Caco-2 (cell line): ENCODE measurements at regions not wholly inside any gene's neighbourhood (a gene's known extent, or its start where the extent isn't known, plus 50 kb on each side); places are given as distances from the start of the nearest gene placed in this dataset.

ENCODE experiments used
- BruUV-seq: library from RNA; stranded (reverse); fragments of 400-500 nt; replicated peaks from 2 replicates; lab custom pipeline; 2021; lab: Mats Ljungman, UMichigan
- CTCF ChIA-PET: fragments of 300-600 bp; sonication (Branson Sonifier 250); formaldehyde crosslinking; loops from one replicate; lab custom pipeline; 2022; ENCODE audit warnings: antibody characterized with exemption; lab: Charles Lee
- POLR2A ChIA-PET: fragments of 300-600 bp; sonication (Branson Sonifier 250); formaldehyde crosslinking; loops from one replicate; lab custom pipeline; 2022; ENCODE audit warnings: antibody characterized with exemption; lab: Charles Lee
- DNase-seq, 2 experiments: peaks; one replicate each; pipeline versions ENCODE4 v3.0.0 to v3.0.0-alpha.2; 2020 to 2022
- H3K27me3 ChIP-seq: replicated peaks from 2 replicates; pipeline ENCODE4 v1.6.0; 2011; ENCODE audit warnings: low read length; ENCODE audit not compliant: control insufficient read depth, insufficient read depth
- H3K36me3 ChIP-seq: 2 replicates; pipeline ENCODE4 v1.5.1; 2011; ENCODE audit warnings: low read length; ENCODE audit not compliant: control insufficient read depth, insufficient read depth
- H3K4me1 ChIP-seq: fragments of 250-450 bp; sonication (Bioruptor Pico); 2 replicates; pipeline ENCODE4 v1.5.1; 2020; ENCODE audit warnings: mild to moderate bottlenecking
- H3K4me3 ChIP-seq: 2 replicates; pipeline ENCODE4 v1.5.1; 2011; ENCODE audit warnings: low read depth, mild to moderate bottlenecking, control low read depth, low read length
- H3K9me3 ChIP-seq: fragments of 250-450 bp; sonication (Bioruptor Pico); 2 replicates; pipeline ENCODE4 v1.5.1; 2020; ENCODE audit warnings: mild to moderate bottlenecking, moderate library complexity
- H3K27ac Mint-ChIP-seq: one replicate; pipeline ENCODE4 v1.8.0; 2022; ENCODE audit warnings: mixed read lengths; ENCODE audit not compliant: unreplicated experiment
- H3K27me3 Mint-ChIP-seq: one replicate; pipeline ENCODE4 v1.8.0; 2022; ENCODE audit warnings: mixed read lengths; ENCODE audit not compliant: insufficient read depth, unreplicated experiment
- H3K36me3 Mint-ChIP-seq: one replicate; pipeline ENCODE4 v1.8.0; 2022; ENCODE audit warnings: mild to moderate bottlenecking, mixed read lengths; ENCODE audit not compliant: insufficient read depth, unreplicated experiment
- H3K4me1 Mint-ChIP-seq: one replicate; pipeline ENCODE4 v1.8.0; 2022; ENCODE audit warnings: low read depth, mixed read lengths; ENCODE audit not compliant: unreplicated experiment
- H3K4me3 Mint-ChIP-seq: one replicate; pipeline ENCODE4 v1.8.0; 2022; ENCODE audit warnings: mild to moderate bottlenecking, moderate library complexity, mixed read lengths; ENCODE audit not compliant: unreplicated experiment
- H3K9me3 Mint-ChIP-seq: one replicate; pipeline ENCODE4 v1.8.0; 2022; ENCODE audit warnings: mixed read lengths; ENCODE audit not compliant: unreplicated experiment
- intact Hi-C: fragments of 100-400 bp; cut with micrococcal nuclease; formaldehyde crosslinking; loops from one replicate; pipeline ENCODE4 v1.10.0; 2022; ENCODE audit not compliant: unreplicated experiment
- TF ChIP-seq, protein P1 (sequence below), 2 experiments: fragments of 200-600 bp in 1 of 2; IDR thresholded peaks; 1 replicate in 1 of 2; 2 replicates in 1 of 2; pipeline versions ENCODE4 v1.5.1 to v1.8.0; 2011 to 2022; ENCODE audit warnings: antibody characterized with exemption in 1 of 2, control low read depth in 1 of 2, inconsistent platforms in 1 of 2, low read depth in 1 of 2, low read length in 1 of 2, mild to moderate bottlenecking in 1 of 2, moderate library complexity in 1 of 2; ENCODE audit not compliant: insufficient read depth in 1 of 2, severe bottlenecking in 1 of 2, unreplicated experiment in 1 of 2

DNA sequence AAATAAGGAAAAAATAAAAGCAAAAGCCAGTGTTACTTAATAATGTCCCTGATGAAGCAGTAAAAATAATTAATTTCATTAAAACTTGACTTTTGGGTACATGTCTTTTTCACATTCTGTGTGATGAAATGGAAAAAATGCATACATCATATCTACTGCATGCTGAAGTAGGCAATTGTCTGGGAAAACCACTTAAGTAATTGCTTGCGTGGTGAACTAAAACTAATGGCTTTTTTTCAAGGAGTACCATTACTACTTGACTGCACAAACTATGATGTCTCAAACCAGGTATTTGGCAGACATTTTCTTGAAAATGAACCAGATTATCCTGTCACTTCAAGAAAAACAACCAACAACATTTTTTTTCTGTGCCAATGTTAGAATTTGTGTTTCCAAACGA is 91.3 kb upstream of the AKIRIN2 start:
- POLR2A ChIA-PET: no interaction called here
- no TSS peak for BruUV-seq

DNA sequence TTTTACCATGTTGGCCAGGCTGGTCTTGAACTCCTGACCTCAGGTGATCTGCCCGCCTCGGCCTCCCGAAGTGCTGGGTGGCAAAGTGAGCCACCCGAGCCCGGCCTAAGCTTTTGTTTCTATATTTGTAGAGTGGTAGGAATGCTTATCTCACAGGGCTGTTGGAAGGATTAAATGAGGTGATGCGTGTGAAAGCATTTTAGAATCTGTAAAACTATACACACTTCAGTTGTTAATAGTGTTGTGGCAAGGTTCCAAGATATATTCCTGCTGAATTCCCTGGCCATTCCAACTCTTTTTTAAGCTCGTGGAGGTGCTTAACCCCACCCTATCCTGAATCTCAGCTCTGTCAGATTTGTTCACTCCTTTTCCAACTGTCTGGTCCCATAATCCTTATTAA is 89.9 kb upstream of the AKIRIN2 start:
- Mint-ChIP-seq H3K27me3 (no peaks in the 10 kb centered on the region), H3K4me3 (no peak overlapping the region), H3K36me3 (no peaks in the 10 kb centered on the region), H3K9me3 (no peaks in the 10 kb centered on the region), H3K4me1 (peaks cover 28% of the 10 kb centered on the region), H3K27ac (no peak overlapping the region)
- Histone ChIP-seq H3K36me3 (no peaks in the 10 kb centered on the region), H3K9me3 (no peaks in the 10 kb centered on the region), H3K4me3 (no peak overlapping the region), H3K27me3 (no peaks in the 10 kb centered on the region), H3K4me1 (peaks cover 14% of the 10 kb centered on the region; the same call in 1 of the 2 replicates)
- intact Hi-C loops: no loop called here
- ChIA-PET POLR2A (no interaction called here), CTCF (no interaction called here)
- DNase-seq: no peak
- TF ChIP-seq, protein P1, sequence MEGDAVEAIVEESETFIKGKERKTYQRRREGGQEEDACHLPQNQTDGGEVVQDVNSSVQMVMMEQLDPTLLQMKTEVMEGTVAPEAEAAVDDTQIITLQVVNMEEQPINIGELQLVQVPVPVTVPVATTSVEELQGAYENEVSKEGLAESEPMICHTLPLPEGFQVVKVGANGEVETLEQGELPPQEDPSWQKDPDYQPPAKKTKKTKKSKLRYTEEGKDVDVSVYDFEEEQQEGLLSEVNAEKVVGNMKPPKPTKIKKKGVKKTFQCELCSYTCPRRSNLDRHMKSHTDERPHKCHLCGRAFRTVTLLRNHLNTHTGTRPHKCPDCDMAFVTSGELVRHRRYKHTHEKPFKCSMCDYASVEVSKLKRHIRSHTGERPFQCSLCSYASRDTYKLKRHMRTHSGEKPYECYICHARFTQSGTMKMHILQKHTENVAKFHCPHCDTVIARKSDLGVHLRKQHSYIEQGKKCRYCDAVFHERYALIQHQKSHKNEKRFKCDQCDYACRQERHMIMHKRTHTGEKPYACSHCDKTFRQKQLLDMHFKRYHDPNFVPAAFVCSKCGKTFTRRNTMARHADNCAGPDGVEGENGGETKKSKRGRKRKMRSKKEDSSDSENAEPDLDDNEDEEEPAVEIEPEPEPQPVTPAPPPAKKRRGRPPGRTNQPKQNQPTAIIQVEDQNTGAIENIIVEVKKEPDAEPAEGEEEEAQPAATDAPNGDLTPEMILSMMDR (IDR thresholded peaks at IDR 0.05; ENCODE audit: insufficient read depth in 1 of 2, low read depth in 1 of 2, low read length in 1 of 2, severe bottlenecking in 1 of 2, unreplicated experiment in 1 of 2): no peak
- no TSS peak for BruUV-seq

More for the DNA sequence above, 91.3 kb upstream of the AKIRIN2 start:
- no peak overlapping the region for H3K4me3 Mint-ChIP-seq
- Histone ChIP-seq H3K36me3 (no peaks in the 10 kb centered on the region), H3K9me3 (no peaks in the 10 kb centered on the region), H3K4me3 (no peak overlapping the region), H3K4me1 (peaks cover 21% of the 10 kb centered on the region), H3K27me3 (no peaks in the 10 kb centered on the region)
- H3K4me1 Mint-ChIP-seq: peaks cover 30% of the 10 kb centered on the region
- intact Hi-C loops: no loop called here
- H3K36me3 Mint-ChIP-seq: no peaks in the 10 kb centered on the region
- no peak for DNase-seq
- no peak overlapping the region for H3K27ac Mint-ChIP-seq
- CTCF ChIA-PET: no interaction called here
- TF ChIP-seq, protein P1 (IDR thresholded peaks at IDR 0.05; ENCODE audit: insufficient read depth in 1 of 2, low read depth in 1 of 2, low read length in 1 of 2, severe bottlenecking in 1 of 2, unreplicated experiment in 1 of 2): no peak
- no peaks in the 10 kb centered on the region for H3K27me3 Mint-ChIP-seq
- H3K9me3 Mint-ChIP-seq: no peaks in the 10 kb centered on the region

DNA sequence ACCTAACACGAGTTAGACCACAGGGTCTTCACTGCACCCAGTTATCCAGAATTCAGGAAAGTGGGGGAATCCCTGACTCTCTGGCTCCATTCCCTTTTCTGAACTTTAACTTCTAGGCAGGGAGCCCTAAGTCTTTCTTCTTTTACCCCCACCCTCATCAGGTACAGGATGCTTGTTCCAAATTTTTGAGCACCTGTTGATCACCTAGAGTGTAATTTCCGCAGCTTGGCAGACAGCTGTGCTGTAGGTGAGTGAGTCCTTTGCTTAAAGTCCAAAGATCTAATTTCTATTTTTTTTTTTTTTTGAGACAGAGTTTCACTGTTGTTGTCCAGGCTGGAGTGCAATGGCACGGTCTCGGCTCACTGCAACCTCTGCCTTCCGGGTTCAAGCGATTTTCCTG is 89.5 kb upstream of the AKIRIN2 start:
- Mint-ChIP-seq H3K4me3 (no peak overlapping the region), H3K27me3 (no peaks in the 10 kb centered on the region), H3K36me3 (no peaks in the 10 kb centered on the region), H3K9me3 (no peaks in the 10 kb centered on the region), H3K4me1 (peaks cover 28% of the 10 kb centered on the region), H3K27ac (no peak overlapping the region)
- DNase-seq: no peak
- no peaks in the 10 kb centered on the region for H3K9me3 ChIP-seq
- BruUV-seq: no TSS peak
- H3K36me3 ChIP-seq: no peaks in the 10 kb centered on the region
- no peaks in the 10 kb centered on the region for H3K27me3 ChIP-seq
- intact Hi-C loops: no loop called here
- no peak overlapping the region for H3K4me3 ChIP-seq
- peaks cover 14% of the 10 kb centered on the region; the same call in 1 of the 2 replicates for H3K4me1 ChIP-seq
- ChIA-PET POLR2A (no interaction called here), CTCF (no interaction called here)
- TF ChIP-seq, protein P1 (IDR thresholded peaks at IDR 0.05; ENCODE audit: insufficient read depth in 1 of 2, low read depth in 1 of 2, low read length in 1 of 2, severe bottlenecking in 1 of 2, unreplicated experiment in 1 of 2): no peak
